ENCODE measurements at regions not wholly inside any gene's neighbourhood (a gene's known extent, or its start where the extent isn't known, plus 50 kb on each side); places are given as distances from the start of the nearest gene placed in this dataset.

- H3K9me3 ChIP-seq (ENCODE audit: control insufficient read depth in 2 of 3, low read length in 3 of 3) = no peaks in the 10 kb centered on the region
- DNase-seq = no peak
- H3K4me1 Mint-ChIP-seq = peaks cover 0 to 2% (median 0%) of the 10 kb centered on the region in 7 donors
- no peak for ATAC-seq
- peaks cover 3 to 30% (median 17%) of the 10 kb centered on the region in 11 donors for H3K9me3 Mint-ChIP-seq
- H3K27me3 ChIP-seq (ENCODE audit: control insufficient read depth in 2 of 2, insufficient read depth in 2 of 2, low read length in 2 of 2) = no peaks in the 10 kb centered on the region
- H3K4me1 ChIP-seq (ENCODE audit: control insufficient read depth in 2 of 2, insufficient read depth in 2 of 2, low read length in 2 of 2) = no peaks in the 10 kb centered on the region
- intact Hi-C loops (cut with micrococcal nuclease) = no loop called here
- ChIA-PET POLR2A (no interaction called here), CTCF (no interaction called here)
- no peak overlapping the region for H3K27ac ChIP-seq (ENCODE audit: low read depth, low read length)
- no peak overlapping the region for H3K27ac Mint-ChIP-seq
- peaks cover 0 to 5% (median 0%) of the 10 kb centered on the region in 5 donors for H3K36me3 Mint-ChIP-seq
- no peak overlapping the region for H3K4me3 Mint-ChIP-seq
- H3K27me3 Mint-ChIP-seq = no peaks in the 10 kb centered on the region
- H3K36me3 ChIP-seq (ENCODE audit: control insufficient read depth in 2 of 3, insufficient read depth in 3 of 3, low read length in 3 of 3) = no peaks in the 10 kb centered on the region
- H3K4me3 ChIP-seq (ENCODE audit: low read length) = no peak overlapping the region
Measured at GRCh38 chr9:12956805-12957204, 182.0 kb downstream of the LURAP1L start.

- CTCF ChIA-PET = no interaction called here
- H3K27me3 Mint-ChIP-seq = no peaks in the 10 kb centered on the region
- Histone ChIP-seq H3K4me1 (ENCODE audit: control insufficient read depth in 2 of 2, insufficient read depth in 2 of 2, low read length in 2 of 2) (no peaks in the 10 kb centered on the region), H3K27ac (ENCODE audit: low read depth, low read length) (no peak overlapping the region), H3K27me3 (ENCODE audit: control insufficient read depth in 2 of 2, insufficient read depth in 2 of 2, low read length in 2 of 2) (no peaks in the 10 kb centered on the region), H3K4me3 (ENCODE audit: low read length) (no peak overlapping the region), H3K36me3 (ENCODE audit: control insufficient read depth in 2 of 3, insufficient read depth in 3 of 3, low read length in 3 of 3) (no peaks in the 10 kb centered on the region), H3K9me3 (ENCODE audit: control insufficient read depth in 2 of 3, low read length in 3 of 3) (no peaks in the 10 kb centered on the region)
- POLR2A ChIA-PET = no interaction called here
- H3K27ac Mint-ChIP-seq = no peak overlapping the region
- peaks cover 0 to 2% (median 0%) of the 10 kb centered on the region in 7 donors for H3K4me1 Mint-ChIP-seq
- no peak for ATAC-seq
- no peak for DNase-seq
- intact Hi-C loops (cut with micrococcal nuclease) = no loop called here
- H3K9me3 Mint-ChIP-seq = peaks cover 0 to 30% (median 11%) of the 10 kb centered on the region in 11 donors
- peaks cover 0 to 3% (median 0%) of the 10 kb centered on the region in 5 donors for H3K36me3 Mint-ChIP-seq
- H3K4me3 Mint-ChIP-seq = no peak overlapping the region
Measured at GRCh38 chr9:12958279-12958678, 183.5 kb downstream of the LURAP1L start.

GRCh38 chr9:12958708-12959107 lies 183.9 kb downstream of the LURAP1L start:
- no peaks in the 10 kb centered on the region for H3K9me3 ChIP-seq (ENCODE audit: control insufficient read depth in 2 of 3, low read length in 3 of 3)
- Mint-ChIP-seq H3K27ac (no peak overlapping the region), H3K27me3 (no peaks in the 10 kb centered on the region), H3K9me3 (peaks cover 0 to 30% (median 11%) of the 10 kb centered on the region in 11 donors), H3K4me1 (peaks cover 0 to 2% (median 0%) of the 10 kb centered on the region in 7 donors), H3K36me3 (peaks cover 0 to 3% (median 0%) of the 10 kb centered on the region in 5 donors), H3K4me3 (no peak overlapping the region)
- DNase-seq (no peak), ATAC-seq (no peak)
- intact Hi-C loops (cut with micrococcal nuclease) = no loop called here
- H3K4me1 ChIP-seq (ENCODE audit: control insufficient read depth in 2 of 2, insufficient read depth in 2 of 2, low read length in 2 of 2) = no peaks in the 10 kb centered on the region
- no peaks in the 10 kb centered on the region for H3K27me3 ChIP-seq (ENCODE audit: control insufficient read depth in 2 of 2, insufficient read depth in 2 of 2, low read length in 2 of 2)
- CTCF ChIA-PET = no interaction called here
- POLR2A ChIA-PET = no interaction called here
- no peak overlapping the region for H3K27ac ChIP-seq (ENCODE audit: low read depth, low read length)
- no peak overlapping the region for H3K4me3 ChIP-seq (ENCODE audit: low read length)
- H3K36me3 ChIP-seq (ENCODE audit: control insufficient read depth in 2 of 3, insufficient read depth in 3 of 3, low read length in 3 of 3) = no peaks in the 10 kb centered on the region

GRCh38 chr9:12961276-12961809 lies 186.5 kb downstream of the LURAP1L start:
- H3K36me3 Mint-ChIP-seq = peaks cover 0 to 1% (median 0%) of the 10 kb centered on the region in 5 donors
- H3K4me1 Mint-ChIP-seq = peaks cover 0 to 2% (median 0%) of the 10 kb centered on the region in 7 donors
- intact Hi-C loops (cut with micrococcal nuclease) = no loop called here
- CTCF ChIA-PET = no interaction called here
- H3K4me3 ChIP-seq (ENCODE audit: low read length) = no peak overlapping the region
- H3K4me1 ChIP-seq (ENCODE audit: control insufficient read depth in 2 of 2, insufficient read depth in 2 of 2, low read length in 2 of 2) = no peaks in the 10 kb centered on the region
- H3K36me3 ChIP-seq (ENCODE audit: control insufficient read depth in 2 of 3, insufficient read depth in 3 of 3, low read length in 3 of 3) = no peaks in the 10 kb centered on the region
- H3K27me3 ChIP-seq (ENCODE audit: control insufficient read depth in 2 of 2, insufficient read depth in 2 of 2, low read length in 2 of 2) = no peaks in the 10 kb centered on the region
- no peaks in the 10 kb centered on the region for H3K9me3 ChIP-seq (ENCODE audit: control insufficient read depth in 2 of 3, low read length in 3 of 3)
- no peak for ATAC-seq
- H3K4me3 Mint-ChIP-seq = no peak overlapping the region
- POLR2A ChIA-PET = no interaction called here
- no peaks in the 10 kb centered on the region for H3K27me3 Mint-ChIP-seq
- no peak overlapping the region for H3K27ac ChIP-seq (ENCODE audit: low read depth, low read length)
- no peak for DNase-seq
- H3K27ac Mint-ChIP-seq = no peak overlapping the region
- peaks cover 0 to 19% (median 9%) of the 10 kb centered on the region in 11 donors for H3K9me3 Mint-ChIP-seq

GRCh38 chr9:12963537-12963936 lies 188.7 kb downstream of the LURAP1L start:
- CTCF ChIA-PET = no interaction called here
- Mint-ChIP-seq H3K27ac (no peak overlapping the region), H3K27me3 (no peaks in the 10 kb centered on the region), H3K4me3 (no peak overlapping the region), H3K36me3 (no peaks in the 10 kb centered on the region), H3K4me1 (peaks cover 0 to 2% (median 0%) of the 10 kb centered on the region in 7 donors), H3K9me3 (peaks cover 0 to 10% (median 3%) of the 10 kb centered on the region in 11 donors)
- intact Hi-C loops (cut with micrococcal nuclease) = no loop called here
- ATAC-seq = no peak
- H3K9me3 ChIP-seq (ENCODE audit: control insufficient read depth in 2 of 3, low read length in 3 of 3) = no peaks in the 10 kb centered on the region
- DNase-seq = no peak
- H3K27me3 ChIP-seq (ENCODE audit: control insufficient read depth in 2 of 2, insufficient read depth in 2 of 2, low read length in 2 of 2) = no peaks in the 10 kb centered on the region
- H3K27ac ChIP-seq (ENCODE audit: low read depth, low read length) = no peak overlapping the region
- H3K36me3 ChIP-seq (ENCODE audit: control insufficient read depth in 2 of 3, insufficient read depth in 3 of 3, low read length in 3 of 3) = no peaks in the 10 kb centered on the region
- POLR2A ChIA-PET = no interaction called here
- H3K4me1 ChIP-seq (ENCODE audit: control insufficient read depth in 2 of 2, insufficient read depth in 2 of 2, low read length in 2 of 2) = no peaks in the 10 kb centered on the region
- no peak overlapping the region for H3K4me3 ChIP-seq (ENCODE audit: low read length)

GRCh38 chr9:12964271-12964670 lies 189.5 kb downstream of the LURAP1L start:
- H3K9me3 Mint-ChIP-seq = peaks cover 0 to 10% (median 2%) of the 10 kb centered on the region in 11 donors
- intact Hi-C loops (cut with micrococcal nuclease) = no loop called here
- H3K36me3 ChIP-seq (ENCODE audit: control insufficient read depth in 2 of 3, insufficient read depth in 3 of 3, low read length in 3 of 3) = no peaks in the 10 kb centered on the region
- no peaks in the 10 kb centered on the region for H3K9me3 ChIP-seq (ENCODE audit: control insufficient read depth in 2 of 3, low read length in 3 of 3)
- no peak for DNase-seq
- H3K4me3 Mint-ChIP-seq = no peak overlapping the region
- no peaks in the 10 kb centered on the region for H3K27me3 Mint-ChIP-seq
- ATAC-seq = no peak
- ChIA-PET POLR2A (no interaction called here), CTCF (no interaction called here)
- H3K4me3 ChIP-seq (ENCODE audit: low read length) = no peak overlapping the region
- H3K4me1 ChIP-seq (ENCODE audit: control insufficient read depth in 2 of 2, insufficient read depth in 2 of 2, low read length in 2 of 2) = no peaks in the 10 kb centered on the region
- H3K4me1 Mint-ChIP-seq = peaks cover 0 to 2% (median 0%) of the 10 kb centered on the region in 7 donors
- H3K27me3 ChIP-seq (ENCODE audit: control insufficient read depth in 2 of 2, insufficient read depth in 2 of 2, low read length in 2 of 2) = no peaks in the 10 kb centered on the region
- no peak overlapping the region for H3K27ac Mint-ChIP-seq
- H3K27ac ChIP-seq (ENCODE audit: low read depth, low read length) = no peak overlapping the region
- H3K36me3 Mint-ChIP-seq = no peaks in the 10 kb centered on the region

GRCh38 chr9:12965303-12965702 lies 190.5 kb downstream of the LURAP1L start:
- H3K9me3 ChIP-seq (ENCODE audit: control insufficient read depth in 2 of 3, low read length in 3 of 3) = no peaks in the 10 kb centered on the region
- no peaks in the 10 kb centered on the region for H3K27me3 Mint-ChIP-seq
- H3K4me1 ChIP-seq (ENCODE audit: control insufficient read depth in 2 of 2, insufficient read depth in 2 of 2, low read length in 2 of 2) = no peaks in the 10 kb centered on the region
- H3K27me3 ChIP-seq (ENCODE audit: control insufficient read depth in 2 of 2, insufficient read depth in 2 of 2, low read length in 2 of 2) = no peaks in the 10 kb centered on the region
- POLR2A ChIA-PET = no interaction called here
- CTCF ChIA-PET = no interaction called here
- no peaks in the 10 kb centered on the region for H3K4me1 Mint-ChIP-seq
- intact Hi-C loops (cut with micrococcal nuclease) = no loop called here
- no peak overlapping the region for H3K27ac Mint-ChIP-seq
- no peak overlapping the region for H3K4me3 ChIP-seq (ENCODE audit: low read length)
- peaks cover 0 to 11% (median 0%) of the 10 kb centered on the region in 11 donors for H3K9me3 Mint-ChIP-seq
- no peaks in the 10 kb centered on the region for H3K36me3 Mint-ChIP-seq
- no peak overlapping the region for H3K27ac ChIP-seq (ENCODE audit: low read depth, low read length)
- H3K36me3 ChIP-seq (ENCODE audit: control insufficient read depth in 2 of 3, insufficient read depth in 3 of 3, low read length in 3 of 3) = no peaks in the 10 kb centered on the region
- H3K4me3 Mint-ChIP-seq = no peak overlapping the region
- ATAC-seq (no peak), DNase-seq (no peak)

Data from naive thymus-derived CD4-positive, alpha-beta T cell (primary cell).